ENCODE measurements at regions not wholly inside any gene's neighbourhood (a gene's known extent, or its start where the extent isn't known, plus 50 kb on each side); places are given as distances from the start of the nearest gene placed in this dataset.

GRCh38 chr19:23482829-23483228, 87.6 kb upstream of the ZNF91 start:
- no peak for DNase-seq (ENCODE audit: low spot score)
- WGBS, result 49% methylated on average over 5 of the region's 5 CpGs
- H3K4me1 ChIP-seq (ENCODE audit: control insufficient read depth in 4 of 4, insufficient read depth in 4 of 4, low read length in 3 of 4), result no peaks in the 10 kb centered on the region
- no peaks in the 10 kb centered on the region for H3K36me3 ChIP-seq (ENCODE audit: control insufficient read depth in 4 of 4, insufficient read depth in 3 of 4, low read depth in 1 of 4, low read length in 3 of 4)
- TF ChIP-seq JUND (IDR thresholded peaks at IDR 0.05) (no peak), SP1 (IDR thresholded peaks at IDR 0.05) (no peak), RXRA (IDR thresholded peaks at IDR 0.05) (no peak), GABPA (IDR thresholded peaks at IDR 0.05 in 1 of 2, conservative IDR thresholded peaks at IDR 0.05 in 1 of 2) (no peak), ZBTB33 (IDR thresholded peaks at IDR 0.05) (no peak), HNF4G (IDR thresholded peaks at IDR 0.05) (no peak), EGR1 (IDR thresholded peaks at IDR 0.05; ENCODE audit: low read depth in 2 of 2) (no peak)
- H3K4me3 ChIP-seq (ENCODE audit: low read depth in 1 of 3, low read length in 3 of 3), result no peak overlapping the region
- no peak overlapping the region for H3K27ac ChIP-seq (ENCODE audit: low read depth in 1 of 2, low read length in 2 of 2)
- peaks cover 3 to 10% (median 7%) of the 10 kb centered on the region in 4 donors for H3K9me3 ChIP-seq (ENCODE audit: control insufficient read depth in 4 of 4, low read length in 3 of 4)
- H3K9ac ChIP-seq (ENCODE audit: low read depth in 1 of 2, low read length in 2 of 2), result no peak overlapping the region
- peaks cover 0 to 2% (median 0%) of the 10 kb centered on the region in 4 donors for H3K27me3 ChIP-seq (ENCODE audit: control insufficient read depth in 4 of 4, insufficient read depth in 4 of 4, low read length in 3 of 4)

GRCh38 chr19:23481043-23481442, 85.8 kb upstream of the ZNF91 start:
- H3K4me1 ChIP-seq (ENCODE audit: control insufficient read depth in 4 of 4, insufficient read depth in 4 of 4, low read length in 3 of 4), result no peaks in the 10 kb centered on the region
- 17% methylated on average over 2 of the region's 2 CpGs for WGBS
- DNase-seq (ENCODE audit: low spot score), result no peak

GRCh38 chr19:23475477-23475876, 80.2 kb upstream of the ZNF91 start:
- Histone ChIP-seq H3K9ac (ENCODE audit: low read depth in 1 of 2, low read length in 2 of 2) (no peak overlapping the region), H3K4me3 (ENCODE audit: low read depth in 1 of 3, low read length in 3 of 3) (no peak overlapping the region), H3K4me1 (ENCODE audit: control insufficient read depth in 4 of 4, insufficient read depth in 4 of 4, low read length in 3 of 4) (no peaks in the 10 kb centered on the region), H3K9me3 (ENCODE audit: control insufficient read depth in 4 of 4, low read length in 3 of 4) (peaks cover 3 to 18% (median 10%) of the 10 kb centered on the region in 4 donors), H3K27ac (ENCODE audit: low read depth in 1 of 2, low read length in 2 of 2) (no peak overlapping the region), H3K27me3 (ENCODE audit: control insufficient read depth in 4 of 4, insufficient read depth in 4 of 4, low read length in 3 of 4) (peaks cover 0 to 4% (median 0%) of the 10 kb centered on the region in 4 donors), H3K36me3 (ENCODE audit: control insufficient read depth in 4 of 4, insufficient read depth in 3 of 4, low read depth in 1 of 4, low read length in 3 of 4) (no peaks in the 10 kb centered on the region)
- no peak for DNase-seq (ENCODE audit: low spot score)
- WGBS, result 49% methylated on average over 2 of the region's 2 CpGs
- TF ChIP-seq MAX (IDR thresholded peaks at IDR 0.05) (no peak), ATF3 (IDR thresholded peaks at IDR 0.05) (no peak), HNF4G (IDR thresholded peaks at IDR 0.05) (no peak)
- TF ChIP-seq, protein P1, sequence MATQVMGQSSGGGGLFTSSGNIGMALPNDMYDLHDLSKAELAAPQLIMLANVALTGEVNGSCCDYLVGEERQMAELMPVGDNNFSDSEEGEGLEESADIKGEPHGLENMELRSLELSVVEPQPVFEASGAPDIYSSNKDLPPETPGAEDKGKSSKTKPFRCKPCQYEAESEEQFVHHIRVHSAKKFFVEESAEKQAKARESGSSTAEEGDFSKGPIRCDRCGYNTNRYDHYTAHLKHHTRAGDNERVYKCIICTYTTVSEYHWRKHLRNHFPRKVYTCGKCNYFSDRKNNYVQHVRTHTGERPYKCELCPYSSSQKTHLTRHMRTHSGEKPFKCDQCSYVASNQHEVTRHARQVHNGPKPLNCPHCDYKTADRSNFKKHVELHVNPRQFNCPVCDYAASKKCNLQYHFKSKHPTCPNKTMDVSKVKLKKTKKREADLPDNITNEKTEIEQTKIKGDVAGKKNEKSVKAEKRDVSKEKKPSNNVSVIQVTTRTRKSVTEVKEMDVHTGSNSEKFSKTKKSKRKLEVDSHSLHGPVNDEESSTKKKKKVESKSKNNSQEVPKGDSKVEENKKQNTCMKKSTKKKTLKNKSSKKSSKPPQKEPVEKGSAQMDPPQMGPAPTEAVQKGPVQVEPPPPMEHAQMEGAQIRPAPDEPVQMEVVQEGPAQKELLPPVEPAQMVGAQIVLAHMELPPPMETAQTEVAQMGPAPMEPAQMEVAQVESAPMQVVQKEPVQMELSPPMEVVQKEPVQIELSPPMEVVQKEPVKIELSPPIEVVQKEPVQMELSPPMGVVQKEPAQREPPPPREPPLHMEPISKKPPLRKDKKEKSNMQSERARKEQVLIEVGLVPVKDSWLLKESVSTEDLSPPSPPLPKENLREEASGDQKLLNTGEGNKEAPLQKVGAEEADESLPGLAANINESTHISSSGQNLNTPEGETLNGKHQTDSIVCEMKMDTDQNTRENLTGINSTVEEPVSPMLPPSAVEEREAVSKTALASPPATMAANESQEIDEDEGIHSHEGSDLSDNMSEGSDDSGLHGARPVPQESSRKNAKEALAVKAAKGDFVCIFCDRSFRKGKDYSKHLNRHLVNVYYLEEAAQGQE (IDR thresholded peaks at IDR 0.05), result no peak
- TF ChIP-seq, protein P2, sequence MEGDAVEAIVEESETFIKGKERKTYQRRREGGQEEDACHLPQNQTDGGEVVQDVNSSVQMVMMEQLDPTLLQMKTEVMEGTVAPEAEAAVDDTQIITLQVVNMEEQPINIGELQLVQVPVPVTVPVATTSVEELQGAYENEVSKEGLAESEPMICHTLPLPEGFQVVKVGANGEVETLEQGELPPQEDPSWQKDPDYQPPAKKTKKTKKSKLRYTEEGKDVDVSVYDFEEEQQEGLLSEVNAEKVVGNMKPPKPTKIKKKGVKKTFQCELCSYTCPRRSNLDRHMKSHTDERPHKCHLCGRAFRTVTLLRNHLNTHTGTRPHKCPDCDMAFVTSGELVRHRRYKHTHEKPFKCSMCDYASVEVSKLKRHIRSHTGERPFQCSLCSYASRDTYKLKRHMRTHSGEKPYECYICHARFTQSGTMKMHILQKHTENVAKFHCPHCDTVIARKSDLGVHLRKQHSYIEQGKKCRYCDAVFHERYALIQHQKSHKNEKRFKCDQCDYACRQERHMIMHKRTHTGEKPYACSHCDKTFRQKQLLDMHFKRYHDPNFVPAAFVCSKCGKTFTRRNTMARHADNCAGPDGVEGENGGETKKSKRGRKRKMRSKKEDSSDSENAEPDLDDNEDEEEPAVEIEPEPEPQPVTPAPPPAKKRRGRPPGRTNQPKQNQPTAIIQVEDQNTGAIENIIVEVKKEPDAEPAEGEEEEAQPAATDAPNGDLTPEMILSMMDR (IDR thresholded peaks at IDR 0.05; ENCODE audit: low read depth, low read length, missing input control), result no peak

More at GRCh38 chr19:23481043-23481442, 85.8 kb upstream of the ZNF91 start:
- no peaks in the 10 kb centered on the region for H3K36me3 ChIP-seq (ENCODE audit: control insufficient read depth in 4 of 4, insufficient read depth in 3 of 4, low read depth in 1 of 4, low read length in 3 of 4)
- no peak overlapping the region for H3K27ac ChIP-seq (ENCODE audit: low read depth in 1 of 2, low read length in 2 of 2)
- H3K9me3 ChIP-seq (ENCODE audit: control insufficient read depth in 4 of 4, low read length in 3 of 4), result peaks cover 6 to 14% (median 8%) of the 10 kb centered on the region in 4 donors
- no peak overlapping the region for H3K4me3 ChIP-seq (ENCODE audit: low read depth in 1 of 3, low read length in 3 of 3)
- H3K27me3 ChIP-seq (ENCODE audit: control insufficient read depth in 4 of 4, insufficient read depth in 4 of 4, low read length in 3 of 4), result peaks cover 0 to 2% (median 0%) of the 10 kb centered on the region in 4 donors
- TF ChIP-seq HNF4A (conservative IDR thresholded peaks at IDR 0.05) (no peak), TAF1 (conservative IDR thresholded peaks at IDR 0.05) (no peak), RAD21 (IDR thresholded peaks at IDR 0.05) (no peak), EGR1 (IDR thresholded peaks at IDR 0.05; ENCODE audit: low read depth in 2 of 2) (no peak), ZBTB33 (IDR thresholded peaks at IDR 0.05) (no peak)
- H3K9ac ChIP-seq (ENCODE audit: low read depth in 1 of 2, low read length in 2 of 2), result no peak overlapping the region

All from liver (tissue), 8 donors.